H1 (cell line): ENCODE measurements at regions not wholly inside any gene's neighbourhood (a gene's known extent, or its start where the extent isn't known, plus 50 kb on each side); places are given as distances from the start of the nearest gene placed in this dataset.

Source experiments
- CTCF ChIA-PET: fragments of 300-600 bp; sonication (Branson Sonifier 250); formaldehyde crosslinking; loops from one replicate; lab custom pipeline; 2021; ENCODE audit not compliant: partially characterized antibody; lab: Charles Lee
- POLR2A ChIA-PET: fragments of 300-600 bp; sonication (Branson Sonifier 250); formaldehyde crosslinking; loops from one replicate; lab custom pipeline; 2021; ENCODE audit warnings: inconsistent platforms; ENCODE audit not compliant: partially characterized antibody; lab: Charles Lee
- DNase-seq, 2 experiments: peaks; one replicate each; pipeline versions ENCODE4 v3.0.0 to v3.0.0-alpha.2; 2010 to 2022; ENCODE audit warnings: low spot score in 2 of 2, low read depth in 1 of 2, mixed read lengths in 1 of 2
- FAIRE-seq: peaks from 2 replicates; lab custom pipeline; 2011; peaks lifted over from hg19 to GRCh38; lab: Jason Lieb, UNC
- H2AFZ ChIP-seq: 2 replicates; pipeline ENCODE4 v1.8.1; 2012; ENCODE audit warnings: low read length, inconsistent platforms
- H2AK5ac ChIP-seq: 2 replicates; pipeline ENCODE4 v1.6.1; 2013; ENCODE audit warnings: low read depth, low read length
- H2BK120ac ChIP-seq: replicated peaks from 2 replicates; pipeline ENCODE3; 2013; ENCODE audit warnings: low read depth, low read length, inconsistent platforms
- H2BK12ac ChIP-seq: 2 replicates; pipeline ENCODE4 v1.6.1; 2013; ENCODE audit warnings: low read depth, low read length
- H2BK15ac ChIP-seq: 2 replicates; pipeline ENCODE4 v1.6.1; 2013; ENCODE audit warnings: low read length
- H2BK20ac ChIP-seq: 2 replicates; pipeline ENCODE4 v1.6.1; 2013; ENCODE audit warnings: low read length
- H2BK5ac ChIP-seq: 2 replicates; pipeline ENCODE4 v1.6.1; 2013; ENCODE audit warnings: low read depth, low read length
- H3K14ac ChIP-seq: 2 replicates; pipeline ENCODE4 v1.6.1; 2013; ENCODE audit warnings: inconsistent platforms; ENCODE audit not compliant: insufficient read length
- H3K18ac ChIP-seq: 2 replicates; pipeline ENCODE4 v1.6.1; 2013; ENCODE audit warnings: low read length; ENCODE audit errors: extremely low read depth
- H3K23ac ChIP-seq: 2 replicates; pipeline ENCODE4 v1.6.1; 2013; ENCODE audit warnings: inconsistent platforms; ENCODE audit not compliant: insufficient read length
- H3K23me2 ChIP-seq: 2 replicates; pipeline ENCODE4 v1.6.1; 2013; ENCODE audit warnings: low read depth, low read length
- H3K27ac ChIP-seq: 2 replicates; pipeline ENCODE4 v1.6.1; 2011; ENCODE audit warnings: low read depth, low read length, inconsistent platforms
- H3K27me3 ChIP-seq, 4 experiments: replicated peaks in 1 of 4; 1 replicate in 1 of 4; 2 replicates in 3 of 4; pipeline versions ENCODE4 v1.6.1 to v1.8.1; 2011 to 2013; ENCODE audit warnings: low read length in 3 of 4, mild to moderate bottlenecking in 3 of 4, inconsistent platforms in 2 of 4, mixed read lengths in 2 of 4, moderate library complexity in 1 of 4; ENCODE audit not compliant: control insufficient read depth in 3 of 4, insufficient read depth in 3 of 4; ENCODE audit errors: extremely low read depth in 1 of 4
- H3K36me3 ChIP-seq, 4 experiments: 2 replicates each; pipeline versions ENCODE4 v1.6.1 to v1.8.1; 2011 to 2013; ENCODE audit warnings: mild to moderate bottlenecking in 4 of 4, low read length in 3 of 4, moderate library complexity in 2 of 4, control low read depth in 1 of 4, inconsistent platforms in 1 of 4; ENCODE audit not compliant: insufficient read depth in 4 of 4, control insufficient read depth in 2 of 4
- H3K4ac ChIP-seq: replicated peaks from 2 replicates; pipeline ENCODE3; 2013; ENCODE audit warnings: low read length, low read depth, mixed read lengths, inconsistent platforms; ENCODE audit not compliant: insufficient read length
- H3K4me1 ChIP-seq, 4 experiments: replicated peaks in 1 of 4; 1 replicate in 1 of 4; 2 replicates in 3 of 4; pipeline versions ENCODE4 v1.6.1 to v1.8.1; 2011 to 2013; ENCODE audit warnings: low read length in 3 of 4, inconsistent platforms in 2 of 4, mixed read lengths in 1 of 4; ENCODE audit not compliant: insufficient read depth in 4 of 4, control insufficient read depth in 3 of 4
- H3K4me2 ChIP-seq, 2 experiments: 2 replicates each; pipeline versions ENCODE4 v1.6.1 to v1.8.1; 2011 to 2013; ENCODE audit warnings: low read depth in 2 of 2, low read length in 2 of 2, control low read depth in 1 of 2, inconsistent platforms in 1 of 2, mild to moderate bottlenecking in 1 of 2; ENCODE audit not compliant: insufficient read depth in 1 of 2
- H3K4me3 ChIP-seq, 4 experiments: fragments of 200-600, 300-600 bp in 1 of 4; sonication (generic), shearing (Covaris generic), sonication (Bioruptor Twin) in 1 of 4; 2 replicates each; pipeline versions ENCODE4 v1.5.1 to v1.8.1; 2011 to 2016; ENCODE audit warnings: low read length in 4 of 4, low read depth in 3 of 4, control low read depth in 2 of 4, inconsistent platforms in 2 of 4, mild to moderate bottlenecking in 2 of 4, mixed read lengths in 1 of 4, moderate library complexity in 1 of 4; ENCODE audit not compliant: insufficient read depth in 2 of 4; ENCODE audit errors: extremely low read depth in 1 of 4
- H3K56ac ChIP-seq: replicated peaks from 2 replicates; pipeline ENCODE3; 2013; ENCODE audit warnings: low read depth, mild to moderate bottlenecking, mixed read lengths, low read length, inconsistent platforms; ENCODE audit not compliant: insufficient read length
- H3K79me1 ChIP-seq: 2 replicates; pipeline ENCODE4 v1.6.1; 2013; ENCODE audit warnings: low read depth, low read length, control low read depth
- H3K79me2 ChIP-seq, 2 experiments: 2 replicates each; pipeline versions ENCODE4 v1.6.1 to v1.8.1; 2012 to 2013; ENCODE audit warnings: low read length in 2 of 2, mild to moderate bottlenecking in 2 of 2, inconsistent platforms in 1 of 2; ENCODE audit not compliant: insufficient read depth in 2 of 2, control insufficient read depth in 1 of 2
- H3K9ac ChIP-seq, 4 experiments: replicated peaks in 1 of 4; 1 replicate in 1 of 4; 2 replicates in 3 of 4; pipeline versions ENCODE4 v1.6.1 to v1.8.1; 2011 to 2013; ENCODE audit warnings: low read depth in 3 of 4, low read length in 3 of 4, control low read depth in 2 of 4, mild to moderate bottlenecking in 2 of 4, moderate library complexity in 2 of 4, inconsistent platforms in 1 of 4; ENCODE audit errors: extremely low read depth in 1 of 4
- H3K9me3 ChIP-seq, 2 experiments: 2 replicates each; pipeline versions ENCODE4 v1.6.1 to v1.8.1; 2012 to 2013; ENCODE audit warnings: mild to moderate bottlenecking in 2 of 2, moderate library complexity in 2 of 2, control low read depth in 1 of 2, inconsistent platforms in 1 of 2, low read depth in 1 of 2, low read length in 1 of 2, mixed read lengths in 1 of 2; ENCODE audit not compliant: insufficient read depth in 2 of 2
- H4K20me1 ChIP-seq, 2 experiments: replicated peaks in 1 of 2; 2 replicates each; pipeline versions ENCODE3 to v1.8.1; 2011 to 2013; ENCODE audit warnings: inconsistent platforms in 2 of 2, low read length in 2 of 2, mild to moderate bottlenecking in 1 of 2; ENCODE audit not compliant: insufficient read depth in 2 of 2, control insufficient read depth in 1 of 2
- H4K5ac ChIP-seq: 2 replicates; pipeline ENCODE4 v1.6.1; 2013; ENCODE audit warnings: low read length, low read depth, mixed read lengths, inconsistent platforms; ENCODE audit not compliant: insufficient read length
- H4K8ac ChIP-seq: 2 replicates; pipeline ENCODE4 v1.8.0; 2013; ENCODE audit warnings: mild to moderate bottlenecking, moderate library complexity, low read length, inconsistent platforms; ENCODE audit not compliant: insufficient read depth; ENCODE audit errors: extremely low read depth
- H4K91ac ChIP-seq: replicated peaks from 2 replicates; pipeline ENCODE3; 2013; ENCODE audit warnings: low read length, mixed read lengths, inconsistent platforms; ENCODE audit not compliant: insufficient read length
- BRCA1 ChIP-seq: IDR thresholded peaks from 2 replicates; pipeline ENCODE4 v1.6.1; 2012; ENCODE audit warnings: low read depth, low read length, improper control_type of control experiment
- JUND ChIP-seq: IDR thresholded peaks from 2 replicates; pipeline ENCODE4 v1.6.1; 2011; ENCODE audit warnings: mild to moderate bottlenecking, improper control_type of control experiment, low read length
- WGBS, 2 experiments: shearing (Covaris generic) in 1 of 2; methylation state at CpG; one replicate each; pipeline versions ENCODE4 v1.1.6 to v1.1.7; 2013 to 2015; ENCODE audit warnings: low lambda C conversion rate in 2 of 2, mixed read lengths in 2 of 2, inconsistent platforms in 1 of 2, low coverage in 1 of 2, missing lambda C conversion rate in 1 of 2; ENCODE audit not compliant: insufficient replicate concordance in 2 of 2, insufficient coverage in 1 of 2, insufficient read length in 1 of 2; ENCODE audit errors: extremely low coverage in 1 of 2, missing lambda C conversion rate in 1 of 2; 5-methylcytosine and 5-hydroxymethylcytosine counted together

GRCh38 chr2:179335732-179336131, 71.1 kb upstream of the SESTD1 start:
- CTCF ChIA-PET, result interaction anchor here (0.8 to 1.4 kb wide), 3 partner anchors 28 to 117 kb away, joined by 3 read pairs; no protein-coding TSS in a partner anchor
- Histone ChIP-seq H3K27me3 (no peaks in the 10 kb centered on the region), H3K4me1 (peaks cover 0 to 11% (median under 1%) of the 10 kb centered on the region in 4 experiments; a peak in 4 of 7 replicates), H3K23me2 (no peaks in the 10 kb centered on the region), H3K23ac (no peak overlapping the region), H3K18ac (no peak overlapping the region), H2BK5ac (no peak overlapping the region), H3K9ac (no peak overlapping the region), H4K5ac (no peak overlapping the region), H3K4me3 (no peak overlapping the region), H4K8ac (no peak overlapping the region), H3K27ac (no peak overlapping the region), H3K56ac (no peak overlapping the region), H3K79me2 (no peaks in the 10 kb centered on the region), H3K4ac (no peak overlapping the region), H2BK15ac (no peak overlapping the region), H3K4me2 (no peak overlapping the region), H3K14ac (no peak overlapping the region), H4K91ac (no peak overlapping the region), H2AK5ac (no peak overlapping the region), H2BK20ac (no peak overlapping the region), H2BK120ac (no peak overlapping the region), H3K36me3 (no peaks in the 10 kb centered on the region), H3K79me1 (no peaks in the 10 kb centered on the region), H2BK12ac (no peak overlapping the region), H3K9me3 (no peaks in the 10 kb centered on the region), H4K20me1 (no peaks in the 10 kb centered on the region), H2AFZ (no peak overlapping the region)
- FAIRE-seq (no peak), DNase-seq (no peak)
- POLR2A ChIA-PET, result no interaction called here
- 85% methylated on average over 2 of the region's 2 CpGs; no CpG with 5 or more reads in 1 of the 2 experiments for WGBS, 2 experiments
- no peak for TF ChIP-seq BRCA1
- no peak for TF ChIP-seq JUND
